IMR-90 (cell line): ENCODE measurements at regions not wholly inside any gene's neighbourhood (a gene's known extent, or its start where the extent isn't known, plus 50 kb on each side); places are given as distances from the start of the nearest gene placed in this dataset.

Experiments used
- ATAC-seq: fragments of 200-7000 bp; cut with Tn5 transposase; 2 replicates; pipeline ENCODE4 v1.9.1; 2020; ENCODE audit warnings: low read depth, mild to moderate bottlenecking, moderate library complexity
- BruUV-seq: library from RNA; stranded (reverse); fragments of 400-500 nt; replicated peaks from 2 replicates; lab custom pipeline; 2021; lab: Mats Ljungman, UMichigan
- CTCF ChIA-PET: fragments of 300-600 bp; formaldehyde crosslinking; extraction: SDS; loops from one replicate; lab custom pipeline; 2021; ENCODE audit warnings: antibody characterized with exemption; lab: Yijun Ruan, JAX
- POLR2A ChIA-PET: fragments of 300-600 bp; sonication (Branson Sonifier 250); formaldehyde crosslinking; loops from one replicate; lab custom pipeline; 2022; ENCODE audit warnings: antibody characterized with exemption; ENCODE audit not compliant: unreplicated experiment; lab: Charles Lee
- DNase-seq: peaks from one replicate; pipeline ENCODE4 v3.0.0; 2013
- H2AFZ ChIP-seq: replicated peaks from 2 replicates; pipeline ENCODE3; 2013; ENCODE audit warnings: low read length, mild to moderate bottlenecking; ENCODE audit not compliant: poor library complexity
- H2AK5ac ChIP-seq: 2 replicates; pipeline ENCODE4 v1.6.1; 2013; ENCODE audit warnings: low read depth, low read length, inconsistent platforms
- H2AK9ac ChIP-seq: replicated peaks from 2 replicates; pipeline ENCODE3; 2013; ENCODE audit warnings: mild to moderate bottlenecking, low read depth, low read length, moderate library complexity; ENCODE audit not compliant: poor library complexity
- H2BK120ac ChIP-seq: 2 replicates; pipeline ENCODE4 v1.6.1; 2013; ENCODE audit warnings: low read depth, low read length, inconsistent platforms
- H2BK15ac ChIP-seq: 3 replicates; pipeline ENCODE4 v1.6.1; 2013; ENCODE audit warnings: low read depth, low read length, inconsistent platforms
- H2BK20ac ChIP-seq: 2 replicates; pipeline ENCODE4 v1.6.1; 2013; ENCODE audit warnings: low read depth, mild to moderate bottlenecking, inconsistent platforms, low read length, moderate library complexity
- H2BK5ac ChIP-seq: 2 replicates; pipeline ENCODE4 v1.6.1; 2013; ENCODE audit warnings: mild to moderate bottlenecking, low read depth, low read length, inconsistent platforms; ENCODE audit not compliant: poor library complexity, severe bottlenecking
- H3K14ac ChIP-seq: replicated peaks from 2 replicates; pipeline ENCODE4 v1.6.1; 2013; ENCODE audit warnings: low read depth, low read length, inconsistent platforms
- H3K18ac ChIP-seq: 2 replicates; pipeline ENCODE4 v1.6.1; 2013; ENCODE audit warnings: low read depth, low read length, control low read depth
- H3K23ac ChIP-seq: 2 replicates; pipeline ENCODE4 v1.6.1; 2013; ENCODE audit warnings: low read depth, low read length, inconsistent platforms
- H3K27ac ChIP-seq: 2 replicates; pipeline ENCODE4 v1.5.1; 2013; ENCODE audit warnings: mild to moderate bottlenecking, control low read depth, low read length; ENCODE audit not compliant: insufficient read depth
- H3K27me3 ChIP-seq: 2 replicates; pipeline ENCODE4 v1.6.1; 2013; ENCODE audit warnings: low read length; ENCODE audit not compliant: control insufficient read depth, insufficient read depth
- H3K36me3 ChIP-seq: 2 replicates; pipeline ENCODE4 v1.6.1; 2013; ENCODE audit warnings: low read length, mixed read lengths; ENCODE audit not compliant: control insufficient read depth, insufficient read depth
- H3K4ac ChIP-seq: 2 replicates; pipeline ENCODE4 v1.6.1; 2013; ENCODE audit warnings: low read depth, low read length, inconsistent platforms
- H3K4me1 ChIP-seq: 2 replicates; pipeline ENCODE4 v1.6.1; 2013; ENCODE audit warnings: low read length, mixed read lengths; ENCODE audit not compliant: control insufficient read depth, insufficient read depth
- H3K4me2 ChIP-seq: 2 replicates; pipeline ENCODE4 v1.6.1; 2013; ENCODE audit warnings: low read depth, mild to moderate bottlenecking, control low read depth, low read length, moderate library complexity
- H3K4me3 ChIP-seq: 2 replicates; pipeline ENCODE4 v1.5.1; 2013; ENCODE audit warnings: low read depth, mild to moderate bottlenecking, control low read depth, low read length, moderate library complexity; ENCODE audit not compliant: insufficient read depth
- H3K56ac ChIP-seq: 2 replicates; pipeline ENCODE4 v1.6.1; 2013; ENCODE audit warnings: low read length, inconsistent platforms; ENCODE audit not compliant: insufficient read depth; ENCODE audit errors: extremely low read depth
- H3K79me1 ChIP-seq, 2 experiments: 2 replicates each; pipeline ENCODE4 v1.6.1; 2013; ENCODE audit warnings: low read length in 2 of 2, inconsistent platforms in 1 of 2, low read depth in 1 of 2
- H3K9ac ChIP-seq: 2 replicates; pipeline ENCODE4 v1.6.1; 2013; ENCODE audit warnings: low read depth, low read length, control low read depth
- H3K9me1 ChIP-seq: 2 replicates; pipeline ENCODE4 v1.6.1; 2013; ENCODE audit warnings: low read length, inconsistent platforms; ENCODE audit not compliant: insufficient read depth
- H3K9me3 ChIP-seq: 2 replicates; pipeline ENCODE4 v1.6.1; 2013; ENCODE audit warnings: low read length; ENCODE audit not compliant: control insufficient read depth, insufficient read depth
- H4K20me1 ChIP-seq: 2 replicates; pipeline ENCODE4 v1.6.1; 2013; ENCODE audit warnings: low read length, inconsistent platforms; ENCODE audit not compliant: insufficient read depth
- H4K5ac ChIP-seq: 2 replicates; pipeline ENCODE4 v1.6.1; 2013; ENCODE audit warnings: mild to moderate bottlenecking, low read depth, low read length, control low read depth
- H4K8ac ChIP-seq, 2 experiments: 2 replicates each; pipeline ENCODE4 v1.6.1; 2013; ENCODE audit warnings: low read depth in 2 of 2, low read length in 2 of 2, control low read depth in 1 of 2, inconsistent platforms in 1 of 2
- H4K91ac ChIP-seq: 2 replicates; pipeline ENCODE4 v1.6.1; 2013; ENCODE audit warnings: low read depth, low read length, inconsistent platforms; ENCODE audit not compliant: insufficient read depth
- BHLHE40 ChIP-seq: fragments of 150-350 bp; IDR thresholded peaks from 2 replicates; pipeline ENCODE4 v1.6.1; 2016; ENCODE audit warnings: mild to moderate bottlenecking, low read depth, low read length
- CEBPB ChIP-seq: IDR thresholded peaks from 2 replicates; pipeline ENCODE4 v1.6.1; 2012; ENCODE audit warnings: low read depth, low read length, improper control_type of control experiment
- CHD1 ChIP-seq: IDR thresholded peaks from 2 replicates; pipeline ENCODE4 v1.6.1; 2012; ENCODE audit warnings: low read depth, low read length, improper control_type of control experiment
- CTCF ChIP-seq: conservative IDR thresholded peaks from 2 replicates; pipeline ENCODE4 v1.5.1; 2012; ENCODE audit warnings: mild to moderate bottlenecking, low read depth, low read length, improper control_type of control experiment
- ELK1 ChIP-seq: fragments of 150-350 bp; IDR thresholded peaks from 2 replicates; pipeline ENCODE4 v1.6.1; 2016; ENCODE audit warnings: low read depth, mild to moderate bottlenecking, low read length, moderate library complexity, borderline replicate concordance
- FOS ChIP-seq: fragments of 150-350 bp; IDR thresholded peaks from 2 replicates; pipeline ENCODE4 v1.6.1; 2016; ENCODE audit warnings: low read depth, low read length
- MAFK ChIP-seq: IDR thresholded peaks from 2 replicates; pipeline ENCODE4 v1.6.1; 2012; ENCODE audit warnings: low read depth, low read length, improper control_type of control experiment
- MAZ ChIP-seq: IDR thresholded peaks from 2 replicates; pipeline ENCODE4 v1.6.1; 2012; ENCODE audit warnings: low read depth, mild to moderate bottlenecking, low read length, improper control_type of control experiment, moderate library complexity, borderline replicate concordance
- MXI1 ChIP-seq: IDR thresholded peaks from 2 replicates; pipeline ENCODE4 v1.6.1; 2012; ENCODE audit warnings: low read depth, mild to moderate bottlenecking, low read length, moderate library complexity, borderline replicate concordance
- POLR2A ChIP-seq: IDR thresholded peaks from 2 replicates; pipeline ENCODE4 v1.6.1; 2012; ENCODE audit warnings: mild to moderate bottlenecking, low read depth, low read length
- RAD21 ChIP-seq: IDR thresholded peaks from 2 replicates; pipeline ENCODE4 v1.6.1; 2012; ENCODE audit warnings: low read length, improper control_type of control experiment
- RCOR1 ChIP-seq: IDR thresholded peaks from 2 replicates; pipeline ENCODE4 v1.6.1; 2012; ENCODE audit warnings: mild to moderate bottlenecking, low read length, improper control_type of control experiment; ENCODE audit not compliant: insufficient replicate concordance
- RFX5 ChIP-seq: IDR thresholded peaks from 2 replicates; pipeline ENCODE4 v1.8.0; 2012; ENCODE audit warnings: low read depth, mild to moderate bottlenecking, low read length, moderate library complexity
- SMC3 ChIP-seq: fragments of 150-350 bp; IDR thresholded peaks from 2 replicates; pipeline ENCODE4 v1.6.1; 2016; ENCODE audit warnings: low read depth, mild to moderate bottlenecking, antibody characterized with exemption, low read length, moderate library complexity
- WGBS, 2 experiments: methylation state at CpG; one replicate each; pipeline versions ENCODE4 v1.1.5 to v1.1.7; 2013; ENCODE audit warnings: missing lambda C conversion rate in 2 of 2; ENCODE audit not compliant: insufficient read length in 1 of 2; ENCODE audit errors: extremely low coverage in 2 of 2; 5-methylcytosine and 5-hydroxymethylcytosine counted together
- dilution Hi-C: fragments of 300-500 bp; cut with HindIII; formaldehyde crosslinking; loops from one replicate; pipeline ENCODE4 v1.14.3; 2018; ENCODE audit warnings: low sequenced_read_pairs; ENCODE audit not compliant: unreplicated experiment
- in situ Hi-C: fragments of 300-500 bp; cut with MboI; formaldehyde crosslinking; loops from 3 replicates; pipeline ENCODE4 v1.14.3; 2019; ENCODE audit warnings: low sequenced_read_pairs, inconsistent platforms, mixed read lengths
- intact Hi-C: fragments of 100-400 bp; cut with micrococcal nuclease; formaldehyde crosslinking; loops from 2 replicates; pipeline ENCODE4 v1.10.0; 2022
- TF ChIP-seq, protein P1 (sequence below): fragments of 150-350 bp; IDR thresholded peaks from 2 replicates; pipeline ENCODE4 v1.6.1; 2017; ENCODE audit warnings: mild to moderate bottlenecking, antibody characterized with exemption, low read length, low read depth

- Histone ChIP-seq H3K9me3 (no peaks in the 10 kb centered on the region), H3K18ac (no peak overlapping the region), H2AK5ac (no peak overlapping the region), H4K8ac (no peak overlapping the region), H3K79me1 (no peaks in the 10 kb centered on the region), H2BK5ac (no peak overlapping the region), H3K36me3 (no peaks in the 10 kb centered on the region), H3K14ac (no peak overlapping the region), H4K91ac (no peak overlapping the region), H3K27me3 (no peaks in the 10 kb centered on the region; the same call in 1 of the 2 replicates), H2BK120ac (no peak overlapping the region), H3K56ac (no peak overlapping the region), H4K5ac (no peak overlapping the region), H3K4me2 (no peak overlapping the region), H3K23ac (no peak overlapping the region), H3K9me1 (no peaks in the 10 kb centered on the region; the same call in 1 of the 2 replicates), H3K4me3 (no peak overlapping the region), H2AK9ac (no peak overlapping the region), H2BK20ac (no peak overlapping the region), H2BK15ac (no peak overlapping the region), H3K4ac (no peak overlapping the region), H3K27ac (no peak overlapping the region), H2AFZ (no peak overlapping the region), H3K9ac (no peak overlapping the region), H3K4me1 (peaks cover 13% of the 10 kb centered on the region), H4K20me1 (no peaks in the 10 kb centered on the region)
- dilution Hi-C loops (no loop called here), intact Hi-C loops (no loop called here), in situ Hi-C loops (no loop called here)
- ATAC-seq (no peak), DNase-seq (peak; percentile 31)
- WGBS, 2 experiments = no CpG with 5 or more reads among the region's 2 CpGs
- ChIA-PET CTCF (no interaction called here), POLR2A (no interaction called here)
- no TSS peak for BruUV-seq
- TF ChIP-seq ELK1 = no peak
- no peak for TF ChIP-seq RFX5
- TF ChIP-seq POLR2A = no peak
- no peak for TF ChIP-seq MAFK
- TF ChIP-seq BHLHE40 = no peak
- TF ChIP-seq CTCF = no peak
- no peak for TF ChIP-seq SMC3
- TF ChIP-seq, protein P1, sequence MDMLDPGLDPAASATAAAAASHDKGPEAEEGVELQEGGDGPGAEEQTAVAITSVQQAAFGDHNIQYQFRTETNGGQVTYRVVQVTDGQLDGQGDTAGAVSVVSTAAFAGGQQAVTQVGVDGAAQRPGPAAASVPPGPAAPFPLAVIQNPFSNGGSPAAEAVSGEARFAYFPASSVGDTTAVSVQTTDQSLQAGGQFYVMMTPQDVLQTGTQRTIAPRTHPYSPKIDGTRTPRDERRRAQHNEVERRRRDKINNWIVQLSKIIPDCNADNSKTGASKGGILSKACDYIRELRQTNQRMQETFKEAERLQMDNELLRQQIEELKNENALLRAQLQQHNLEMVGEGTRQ = no peak
- TF ChIP-seq RAD21 = no peak
- no peak for TF ChIP-seq MXI1
- no peak for TF ChIP-seq CEBPB
- no peak for TF ChIP-seq CHD1
- TF ChIP-seq FOS = no peak
- no peak for TF ChIP-seq MAZ
- no peak for TF ChIP-seq RCOR1
Measured at GRCh38 chr6:113591896-113592827, 265.0 kb upstream of the MARCKS start.
